ENCODE measurements at regions not wholly inside any gene's neighbourhood (a gene's known extent, or its start where the extent isn't known, plus 50 kb on each side); places are given as distances from the start of the nearest gene placed in this dataset.

- no peak for TF ChIP-seq CTCF (IDR thresholded peaks at IDR 0.05; ENCODE audit: extremely low read depth, insufficient read depth, missing control alignments)
- in situ Hi-C loops (cut with MboI; ENCODE audit: low pct_unique_long_range_greater_than_20kb, low sequenced_read_pairs, unreplicated experiment) = no loop called here
- no peak for DNase-seq (ENCODE audit: low spot score)
Observed at GRCh38 chr21:23008601-23009202, 2010.5 kb downstream of the NCAM2 start.

- in situ Hi-C loops (cut with MboI; ENCODE audit: low pct_unique_long_range_greater_than_20kb, low sequenced_read_pairs, unreplicated experiment) = no loop called here
- no peak for TF ChIP-seq CTCF (IDR thresholded peaks at IDR 0.05; ENCODE audit: extremely low read depth, insufficient read depth, missing control alignments)
- no peak for DNase-seq (ENCODE audit: low spot score)
Observed at GRCh38 chr21:23009360-23009759, 2011.2 kb downstream of the NCAM2 start.

GRCh38 chr21:23014021-23014420 lies 2015.8 kb downstream of the NCAM2 start:
- DNase-seq (ENCODE audit: low spot score) = no peak
- TF ChIP-seq CTCF (IDR thresholded peaks at IDR 0.05; ENCODE audit: extremely low read depth, insufficient read depth, missing control alignments) = no peak
- in situ Hi-C loops (cut with MboI; ENCODE audit: low pct_unique_long_range_greater_than_20kb, low sequenced_read_pairs, unreplicated experiment) = no loop called here

- in situ Hi-C loops (cut with MboI; ENCODE audit: low pct_unique_long_range_greater_than_20kb, low sequenced_read_pairs, unreplicated experiment) = no loop called here
- TF ChIP-seq CTCF (IDR thresholded peaks at IDR 0.05; ENCODE audit: extremely low read depth, insufficient read depth, missing control alignments) = no peak
- DNase-seq (ENCODE audit: low spot score) = no peak
Observed at GRCh38 chr21:23016617-23017016, 2018.4 kb downstream of the NCAM2 start.

GRCh38 chr21:23017989-23018388 lies 2019.8 kb downstream of the NCAM2 start:
- no peak for DNase-seq (ENCODE audit: low spot score)
- in situ Hi-C loops (cut with MboI; ENCODE audit: low pct_unique_long_range_greater_than_20kb, low sequenced_read_pairs, unreplicated experiment) = no loop called here

GRCh38 chr21:23020969-23021368 lies 2022.8 kb downstream of the NCAM2 start:
- in situ Hi-C loops (cut with MboI; ENCODE audit: low pct_unique_long_range_greater_than_20kb, low sequenced_read_pairs, unreplicated experiment) = no loop called here
- no peak for DNase-seq (ENCODE audit: low spot score)

More at GRCh38 chr21:23017989-23018388, 2019.8 kb downstream of the NCAM2 start:
- TF ChIP-seq CTCF (IDR thresholded peaks at IDR 0.05; ENCODE audit: extremely low read depth, insufficient read depth, missing control alignments) = no peak

More at GRCh38 chr21:23020969-23021368, 2022.8 kb downstream of the NCAM2 start:
- TF ChIP-seq CTCF (IDR thresholded peaks at IDR 0.05; ENCODE audit: extremely low read depth, insufficient read depth, missing control alignments) = no peak
